HG02759 (cell line): ENCODE measurements at regions not wholly inside any gene's neighbourhood (a gene's known extent, or its start where the extent isn't known, plus 50 kb on each side); places are given as distances from the start of the nearest gene placed in this dataset.
"Not testable (repeated sequence)": the region's sequence is repeated elsewhere in the genome, so short reads cannot be mapped to it uniquely, and the experiment has no call there.

Source experiments
- ATAC-seq: cut with Tn5 transposase; IDR thresholded peaks from one replicate; pipeline ENCODE4 v1.9.1; 2021; ENCODE audit warnings: mild to moderate bottlenecking, moderate library complexity; ENCODE audit not compliant: unreplicated experiment

- ATAC-seq: no peak
These were observed 141.1 kb downstream of the FBXO4 start for GRCh38 chr5:42066131-42066530.

GRCh38 chr5:42074353-42074752 is 149.3 kb downstream of the FBXO4 start:
- no peak for ATAC-seq

GRCh38 chr5:42089705-42090104 is 164.6 kb downstream of the FBXO4 start:
- ATAC-seq: no peak

- ATAC-seq: no peak
These were observed 165.1 kb downstream of the FBXO4 start for GRCh38 chr5:42090162-42090561.

GRCh38 chr5:42099846-42100245 is 174.8 kb downstream of the FBXO4 start:
- not testable (repeated sequence) for ATAC-seq

- no peak for ATAC-seq
These were observed 183.4 kb downstream of the FBXO4 start for GRCh38 chr5:42108468-42108867.

GRCh38 chr5:42109006-42109572 is 184.0 kb downstream of the FBXO4 start:
- no peak for ATAC-seq

- ATAC-seq: not testable (repeated sequence)
These were observed 190.6 kb downstream of the FBXO4 start for GRCh38 chr5:42115721-42116120.

GRCh38 chr5:42120070-42120469 is 195.0 kb downstream of the FBXO4 start:
- no peak for ATAC-seq

- ATAC-seq: no peak
These were observed 196.3 kb downstream of the FBXO4 start for GRCh38 chr5:42121401-42121800.

GRCh38 chr5:42131081-42131480 is 206.0 kb downstream of the FBXO4 start:
- no peak for ATAC-seq

GRCh38 chr5:42143361-42143760 is 218.3 kb downstream of the FBXO4 start:
- no peak for ATAC-seq

GRCh38 chr5:42148813-42149212 is 223.7 kb downstream of the FBXO4 start:
- ATAC-seq: no peak

GRCh38 chr5:42157215-42157614 is 232.1 kb downstream of the FBXO4 start:
- ATAC-seq: no peak

GRCh38 chr5:42163083-42163482 is 238.0 kb downstream of the FBXO4 start:
- ATAC-seq: no peak

- ATAC-seq: no peak
These were observed 243.1 kb downstream of the FBXO4 start for GRCh38 chr5:42168091-42168670.

GRCh38 chr5:42176118-42176517 is 247.1 kb upstream of the GHR start:
- ATAC-seq: not testable (repeated sequence)

GRCh38 chr5:42179843-42180242 is 243.4 kb upstream of the GHR start:
- not testable (repeated sequence) for ATAC-seq

GRCh38 chr5:42216904-42217303 is 206.3 kb upstream of the GHR start:
- ATAC-seq: no peak

GRCh38 chr5:42217791-42218190 is 205.4 kb upstream of the GHR start:
- ATAC-seq: no peak

- no peak for ATAC-seq
These were observed 198.2 kb upstream of the GHR start for GRCh38 chr5:42225009-42225408.

GRCh38 chr5:42228279-42228678 is 195.0 kb upstream of the GHR start:
- no peak for ATAC-seq

- ATAC-seq: no peak
These were observed 192.4 kb upstream of the GHR start for GRCh38 chr5:42230839-42231238.
